NCI-H187 treated with DMSO at 0.1 percent for 48 hours (cell line): ENCODE measurements at regions not wholly inside any gene's neighbourhood (a gene's known extent, or its start where the extent isn't known, plus 50 kb on each side); places are given as distances from the start of the nearest gene placed in this dataset.

Source experiments
- DNase-seq: peaks from one replicate; lab custom pipeline; 2025; lab: John Stamatoyannopoulos, UW

DNA sequence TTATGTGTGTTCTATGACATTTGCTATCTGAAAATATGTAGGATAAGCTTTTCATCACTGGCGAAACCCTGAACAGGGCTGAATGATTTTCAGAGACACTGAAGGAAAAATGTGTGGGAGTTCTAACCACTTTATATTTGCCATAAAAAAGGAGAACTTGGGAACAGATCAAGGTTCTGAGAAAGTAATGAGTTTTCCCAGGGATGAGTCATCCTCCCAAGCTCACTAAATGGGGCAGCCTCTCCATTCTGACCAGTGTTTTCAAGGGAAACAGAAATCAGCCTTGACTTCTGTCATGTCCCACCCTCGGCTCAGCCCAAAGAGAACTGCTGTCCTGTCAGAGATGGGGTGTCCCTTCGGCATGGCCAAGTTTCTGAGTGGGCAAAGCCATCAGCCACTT is 2109.8 kb upstream of the CELF4 start:
- DNase-seq, result no peak

DNA sequence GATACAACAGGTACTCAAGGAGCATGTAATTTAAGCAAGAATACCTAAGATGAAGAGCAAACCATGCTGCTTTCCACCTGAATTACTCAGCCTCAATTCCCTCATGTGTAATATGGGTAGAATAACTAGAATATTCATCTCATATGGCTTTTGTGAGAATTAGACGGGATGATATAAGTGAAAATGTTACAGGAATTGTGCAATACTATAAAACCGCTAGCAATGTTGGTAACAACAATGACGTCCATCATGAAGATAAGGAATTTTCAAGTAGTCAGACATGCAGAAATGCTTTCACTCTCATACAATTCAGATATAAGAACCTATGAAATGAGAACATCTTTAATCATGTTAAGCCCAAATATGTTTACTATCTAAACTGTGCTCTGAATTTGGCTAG is 2106.6 kb upstream of the CELF4 start:
- DNase-seq, result no peak

DNA sequence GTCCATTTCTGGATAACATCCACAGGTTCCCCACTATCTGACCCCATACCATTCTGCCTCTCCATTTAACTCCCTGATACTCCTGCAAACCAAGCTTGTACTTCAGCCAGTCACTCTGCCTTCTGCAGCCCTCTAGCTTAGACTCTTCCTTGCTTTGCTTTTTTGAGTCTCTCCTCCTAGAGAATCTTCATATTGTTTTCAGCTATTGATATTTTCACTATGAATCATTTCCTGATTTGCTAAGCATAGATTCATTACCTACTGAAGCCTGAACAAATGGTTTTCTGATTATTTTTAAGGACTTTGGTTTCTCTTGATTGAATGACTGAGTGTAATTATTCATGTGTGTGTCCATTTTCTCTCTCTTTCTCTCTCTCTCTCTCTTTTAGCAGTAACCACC is 2102.3 kb upstream of the CELF4 start:
- no peak for DNase-seq

DNA sequence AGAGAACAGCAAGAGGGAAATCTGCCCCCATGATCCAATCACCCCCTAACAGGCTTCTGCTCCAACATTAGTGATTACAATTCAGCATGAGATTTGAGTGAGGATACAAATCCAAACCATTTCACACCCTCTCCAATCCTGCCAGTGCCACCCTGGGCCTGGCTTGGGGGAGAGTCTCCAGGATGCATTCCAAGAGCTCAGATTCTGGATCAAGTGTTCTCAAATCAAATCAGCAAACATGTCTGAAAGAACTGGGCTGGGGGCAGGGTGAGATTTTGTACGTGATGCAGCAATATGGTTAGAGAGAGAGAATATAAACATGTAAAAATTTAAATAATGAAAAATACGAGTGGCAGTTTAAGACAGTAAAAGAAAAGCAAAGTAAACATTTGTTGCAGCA is 2100.9 kb upstream of the CELF4 start:
- no peak for DNase-seq

DNA sequence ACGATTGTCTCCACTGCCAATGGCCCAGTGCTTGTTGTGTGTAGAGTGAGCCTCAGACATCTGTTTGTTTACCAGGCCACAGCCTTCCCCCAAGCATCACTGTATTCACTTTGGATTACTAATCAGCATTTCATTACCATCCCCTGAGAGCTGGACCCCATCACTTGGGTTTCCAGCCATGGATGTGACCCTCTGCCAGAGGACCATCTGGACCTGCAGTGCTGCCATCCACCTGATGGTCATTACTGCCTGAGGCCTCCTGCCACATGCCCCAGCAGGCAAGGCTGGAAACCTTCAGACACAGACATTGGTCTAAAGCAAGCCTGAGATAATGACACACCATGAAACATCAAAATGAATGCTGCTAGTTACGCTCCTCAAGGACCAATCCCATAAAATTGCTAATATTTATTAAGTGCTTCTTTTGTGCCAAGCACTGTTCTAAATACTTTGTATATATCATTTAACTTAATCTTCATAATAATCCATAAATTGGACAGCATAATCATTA is 2096.3 kb upstream of the CELF4 start:
- no peak for DNase-seq

DNA sequence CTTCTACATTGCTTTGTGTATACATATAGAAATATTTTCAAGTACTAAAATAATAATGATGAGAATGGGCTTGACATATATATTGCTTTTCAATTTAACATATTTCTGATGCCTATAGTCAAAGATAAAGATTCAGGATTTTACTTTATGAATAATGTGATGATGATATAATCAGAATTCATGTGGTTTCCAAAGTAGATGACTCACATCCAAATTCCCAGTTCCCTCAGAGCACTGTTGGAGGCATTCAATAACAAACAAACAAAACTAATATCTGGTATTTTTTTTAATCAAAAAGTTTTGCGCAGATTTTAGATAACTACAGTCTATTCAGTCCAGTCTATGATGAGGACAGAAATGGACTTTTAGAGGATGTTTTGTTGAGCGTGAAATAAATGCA is 2094.5 kb upstream of the CELF4 start:
- no peak for DNase-seq

DNA sequence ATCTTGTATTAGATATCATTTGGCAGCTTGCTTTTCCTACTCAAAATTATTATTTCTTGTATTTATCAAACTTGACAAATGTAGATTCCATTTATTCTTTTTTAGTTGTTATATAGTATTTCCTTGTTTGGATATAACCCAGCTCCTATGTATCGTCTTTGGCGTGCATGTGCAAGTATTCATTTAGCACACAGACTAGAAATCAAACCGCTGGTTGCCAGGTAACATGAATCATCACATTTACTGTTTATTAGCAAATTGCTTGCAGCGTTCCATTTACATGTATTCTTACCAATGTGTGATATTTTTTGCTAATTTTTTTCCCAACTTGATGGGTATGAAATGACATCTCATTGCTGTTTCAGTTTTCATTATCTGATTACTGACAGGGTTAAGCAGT is 2089.7 kb upstream of the CELF4 start:
- no peak for DNase-seq

DNA sequence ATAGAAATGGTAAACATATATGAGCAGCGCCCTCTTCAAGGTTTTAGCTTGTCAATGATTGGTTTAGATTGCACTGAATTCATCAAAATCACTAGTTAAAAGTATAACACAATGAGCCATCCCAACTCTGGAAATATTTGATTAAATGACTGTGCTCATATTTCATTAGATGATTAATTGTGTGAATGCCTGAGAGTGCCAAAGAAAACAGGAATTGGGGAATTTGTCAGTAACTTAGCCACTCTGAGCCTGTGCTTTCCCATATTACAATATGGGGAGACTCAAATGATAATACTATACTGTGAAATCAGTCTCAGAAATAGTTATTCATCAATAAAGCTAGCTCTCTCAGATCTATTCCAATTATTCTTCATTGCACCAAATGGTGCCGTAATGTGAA is 2087.6 kb upstream of the CELF4 start:
- no peak for DNase-seq

DNA sequence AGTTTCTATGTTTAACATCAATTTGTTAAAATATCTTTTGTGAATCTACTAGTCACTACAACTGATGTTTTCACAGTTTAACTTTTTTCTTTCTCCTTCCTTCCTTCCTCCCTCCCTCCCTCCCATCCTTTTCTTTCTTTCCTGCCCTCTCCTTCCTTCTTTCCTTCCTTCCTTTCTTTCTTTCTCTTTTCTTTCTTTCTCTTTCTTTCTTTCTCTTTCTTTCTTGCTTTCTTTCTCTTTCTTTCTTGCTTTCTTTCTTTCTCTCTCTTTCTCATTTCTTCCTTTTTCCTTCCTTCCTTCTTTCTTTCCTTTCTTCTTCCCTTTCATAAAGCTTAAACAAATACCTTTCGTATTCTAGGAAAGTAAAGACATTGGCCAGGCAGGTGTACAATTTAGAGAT is 2083.0 kb upstream of the CELF4 start:
- DNase-seq, result no peak

DNA sequence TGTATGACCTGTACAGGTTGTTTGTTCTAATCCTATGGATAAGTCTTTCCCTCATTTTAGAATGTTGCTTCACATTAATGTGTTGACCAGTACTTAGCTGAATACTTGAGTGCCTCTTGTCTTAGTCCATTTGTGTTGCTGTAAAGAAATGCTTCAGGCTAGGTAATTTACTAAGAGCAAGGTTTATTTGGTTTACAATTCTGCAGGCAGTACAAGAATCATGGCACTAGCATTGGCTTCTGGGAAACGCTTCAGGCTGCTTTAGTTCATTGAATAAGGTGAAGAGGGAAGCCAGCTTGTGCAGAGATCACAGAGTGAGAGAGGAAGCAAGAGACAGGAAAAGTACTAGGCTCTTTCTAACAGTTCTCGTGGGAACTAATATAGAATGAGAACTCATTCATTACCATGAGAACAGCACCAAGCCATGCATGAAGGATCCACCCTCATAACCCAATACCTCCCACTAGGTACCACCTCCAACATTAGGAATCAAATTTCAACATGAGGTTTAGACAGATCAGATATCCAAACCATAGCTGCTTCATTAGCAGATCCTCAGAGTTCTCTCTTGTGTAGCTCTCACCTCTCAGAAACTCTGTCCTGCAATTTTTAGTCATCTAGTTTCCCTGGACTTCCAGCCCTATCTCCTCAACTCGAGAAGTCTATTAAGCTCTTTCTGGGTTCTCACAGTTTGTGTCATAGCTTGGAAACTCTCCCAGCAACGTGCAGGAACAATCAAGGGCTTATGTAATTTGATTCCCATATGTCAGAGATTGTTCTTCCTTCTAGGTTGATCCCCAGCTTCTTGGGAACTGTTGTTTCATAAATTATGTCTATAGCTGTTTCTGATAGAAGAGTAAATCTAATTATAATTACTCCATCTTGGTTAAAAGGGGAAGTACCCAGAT is 2082.3 kb upstream of the CELF4 start:
- peak; percentile 92 for DNase-seq

DNA sequence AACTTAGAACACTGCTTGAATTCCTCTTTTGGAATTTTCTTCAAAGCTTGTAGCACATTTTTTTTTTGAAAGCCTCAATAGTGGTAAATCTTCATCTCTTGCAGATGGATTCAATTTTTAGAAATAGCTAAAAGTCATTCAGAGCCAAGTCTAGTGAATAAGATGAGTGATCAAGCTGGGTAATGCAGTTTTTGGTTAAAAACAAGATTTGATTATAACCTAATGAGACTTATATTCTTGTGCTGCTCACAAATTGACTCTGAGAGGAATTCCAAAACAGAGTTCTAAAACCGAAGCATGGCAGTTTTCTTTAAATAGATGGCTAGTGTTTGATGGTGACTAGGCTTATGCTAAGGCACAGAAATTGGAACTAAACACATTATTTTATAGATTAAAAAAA is 2072.6 kb upstream of the CELF4 start:
- DNase-seq, result no peak

DNA sequence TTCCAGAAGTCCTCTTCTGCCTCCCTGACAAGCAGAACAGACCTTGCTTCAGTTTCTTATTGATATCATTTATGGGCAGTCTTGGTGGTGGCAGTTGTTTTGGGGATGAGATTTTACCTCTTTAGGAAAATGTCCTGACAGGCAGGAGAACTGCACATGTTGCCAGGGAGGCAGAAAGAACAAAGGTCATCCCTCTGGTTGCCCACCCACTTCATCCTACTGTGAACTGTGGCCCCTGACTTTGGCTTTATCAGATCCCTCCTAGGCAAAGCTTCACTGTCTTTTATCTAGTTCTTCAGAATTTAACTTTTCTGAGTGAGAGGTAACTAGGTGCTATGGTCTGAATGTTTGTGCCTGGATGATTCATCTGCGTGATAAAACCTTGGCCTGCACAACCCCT is 2071.3 kb upstream of the CELF4 start:
- no peak for DNase-seq

DNA sequence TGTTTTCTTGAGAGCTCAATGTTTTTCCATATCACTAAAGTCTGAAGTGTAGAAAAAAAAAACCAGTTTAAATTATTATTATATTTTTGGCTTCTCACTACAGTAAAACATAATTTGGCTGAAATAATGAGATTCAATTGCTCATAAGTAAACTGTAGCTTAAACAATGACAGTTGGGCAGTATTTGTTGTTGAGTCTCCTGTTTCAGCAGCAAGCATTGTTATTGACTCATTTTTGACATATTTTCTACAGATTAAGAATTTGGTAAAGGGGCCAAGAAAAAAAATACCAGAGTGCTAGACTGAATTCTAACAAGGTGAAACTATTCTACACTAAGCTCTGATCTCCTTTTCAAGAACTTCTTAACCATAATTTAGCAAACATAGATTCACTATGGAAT is 2070.4 kb upstream of the CELF4 start:
- DNase-seq, result no peak

DNA sequence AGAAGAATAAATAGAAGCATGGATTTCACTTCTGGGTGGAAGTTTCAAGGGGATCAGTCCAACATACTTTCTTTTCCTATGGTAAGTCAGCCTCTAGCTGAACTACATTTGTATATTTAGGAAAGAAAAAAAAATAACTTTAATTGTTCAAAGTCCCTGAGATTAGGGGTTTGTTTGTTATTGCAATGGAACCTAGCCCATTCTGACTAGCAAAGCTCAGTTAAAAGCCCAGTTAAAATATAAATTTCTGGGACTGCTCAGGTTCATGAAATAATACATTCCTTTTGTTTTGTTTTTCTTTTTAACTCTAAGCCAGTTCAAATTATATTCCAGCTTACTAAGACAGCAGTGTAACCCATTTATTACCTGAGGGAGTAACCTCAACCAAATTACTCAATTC is 2069.6 kb upstream of the CELF4 start:
- no peak for DNase-seq

DNA sequence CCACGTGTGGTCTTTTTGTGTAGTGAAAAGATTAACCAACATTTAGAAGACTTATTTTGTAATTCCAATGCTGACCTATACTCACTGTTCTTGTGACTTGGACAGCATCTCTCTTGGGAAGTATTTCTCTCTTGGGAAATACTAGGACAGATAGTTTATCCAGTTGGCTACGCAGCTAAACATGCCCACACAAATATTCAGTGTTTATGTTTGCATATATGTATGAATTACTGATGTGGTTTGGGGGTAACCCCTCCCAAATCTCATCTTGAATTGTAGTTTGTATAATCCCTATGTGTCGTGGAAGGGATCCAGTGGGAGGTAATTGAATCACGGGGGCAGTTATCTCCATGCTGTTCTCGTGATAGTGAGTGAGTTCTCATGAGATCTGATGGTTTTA is 2062.3 kb upstream of the CELF4 start:
- no peak for DNase-seq

DNA sequence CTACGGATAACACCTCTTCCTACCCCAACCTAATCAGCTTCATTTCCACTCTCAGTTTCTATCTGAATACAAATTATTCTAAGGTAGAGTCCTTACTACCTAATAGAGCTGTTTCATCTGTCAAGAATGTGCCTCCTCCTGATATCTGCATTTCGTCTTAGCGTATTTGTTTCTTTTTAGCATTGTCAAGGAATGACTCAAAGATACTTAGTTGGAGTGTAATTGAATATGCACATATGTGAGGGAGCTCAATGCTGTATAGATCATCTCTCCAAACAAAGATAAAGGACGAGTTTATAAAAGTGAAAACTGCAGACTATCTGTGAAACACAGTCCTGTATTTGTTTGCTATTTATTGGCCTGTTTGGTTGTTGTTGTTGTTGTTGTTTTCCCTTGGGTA is 2059.4 kb upstream of the CELF4 start:
- no peak for DNase-seq

DNA sequence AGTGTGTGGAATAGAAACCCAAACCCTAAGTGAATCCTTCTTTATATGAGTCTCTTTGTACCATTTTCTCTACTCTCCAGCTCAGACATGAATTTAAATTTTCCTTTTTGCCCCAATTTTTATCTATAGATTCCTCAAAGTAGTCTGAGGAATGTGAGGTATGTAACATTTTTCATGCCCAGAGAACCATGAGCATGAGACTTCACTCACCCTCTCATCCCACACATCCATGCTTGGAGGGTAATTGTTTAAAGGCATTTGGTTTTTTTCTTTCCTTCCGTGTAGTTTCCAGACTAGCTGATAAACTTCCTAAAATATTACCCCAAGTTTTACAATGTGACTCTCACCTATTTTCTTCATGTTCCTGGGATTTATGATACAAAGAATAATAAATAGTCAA is 2056.8 kb upstream of the CELF4 start:
- DNase-seq, result no peak

DNA sequence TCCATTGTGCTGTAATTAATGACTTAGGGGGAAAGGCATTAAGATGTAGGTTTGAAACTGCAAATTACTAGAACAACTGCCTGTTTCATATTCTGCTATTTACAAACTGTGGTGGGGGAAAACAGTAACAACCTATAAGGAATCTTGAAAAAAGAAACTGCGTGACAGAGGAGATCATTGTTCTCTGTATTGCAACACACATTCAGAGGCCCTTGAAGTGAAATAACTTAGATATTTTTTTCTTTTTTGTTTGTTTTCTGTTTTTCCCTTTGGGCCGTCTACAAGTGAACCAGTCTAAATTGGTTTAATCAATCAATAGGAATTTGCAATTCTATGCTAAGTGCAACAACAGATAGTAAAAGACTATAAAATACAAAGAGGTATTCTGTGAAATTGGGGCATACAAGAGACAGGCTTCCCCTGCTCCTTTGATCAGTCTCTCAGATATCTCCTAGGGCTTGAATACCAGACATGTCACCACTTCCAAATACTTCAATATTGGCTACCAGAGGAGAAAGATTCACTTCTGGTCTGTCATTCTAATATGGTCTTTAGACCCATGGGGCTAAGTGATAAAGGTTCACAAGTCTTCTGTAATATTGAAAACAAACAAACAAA is 2055.1 kb upstream of the CELF4 start:
- no peak for DNase-seq

DNA sequence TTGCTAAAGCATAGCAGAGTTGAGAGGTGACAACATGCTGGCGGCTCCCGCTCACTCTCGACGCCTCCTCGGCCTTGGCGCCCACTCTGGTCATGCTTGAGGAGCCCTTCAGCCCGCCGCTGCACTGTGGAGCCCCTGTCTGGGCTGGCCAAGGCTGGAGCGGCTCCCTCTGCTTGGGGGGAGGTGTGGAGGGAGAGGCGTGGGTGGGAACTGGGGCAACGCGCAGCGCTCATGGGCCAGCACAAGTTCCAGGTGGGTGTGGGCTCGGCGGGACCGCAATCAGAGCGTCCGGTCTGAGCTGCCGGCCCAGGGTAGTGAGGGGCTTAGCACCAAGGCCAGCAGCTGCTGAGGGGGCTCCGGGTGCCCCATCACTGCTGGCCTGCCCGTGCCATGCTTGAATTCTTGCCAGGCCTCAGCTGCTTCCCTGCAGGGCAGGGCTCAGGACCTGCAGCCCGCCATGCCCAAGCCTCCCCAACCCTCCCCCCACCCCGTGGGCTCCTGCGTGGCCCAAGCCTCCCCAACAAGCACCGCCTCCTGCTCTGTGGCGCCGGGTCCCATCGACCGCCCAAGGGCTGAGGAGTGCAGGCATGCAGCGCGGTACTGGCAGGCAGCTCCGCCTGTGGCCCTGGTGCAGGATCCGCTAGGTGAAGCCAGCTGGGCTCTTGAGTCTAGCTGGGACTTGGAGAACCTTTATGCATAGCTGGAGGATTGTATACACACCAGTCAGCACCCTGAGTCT is 2052.8 kb upstream of the CELF4 start:
- DNase-seq, result no peak

DNA sequence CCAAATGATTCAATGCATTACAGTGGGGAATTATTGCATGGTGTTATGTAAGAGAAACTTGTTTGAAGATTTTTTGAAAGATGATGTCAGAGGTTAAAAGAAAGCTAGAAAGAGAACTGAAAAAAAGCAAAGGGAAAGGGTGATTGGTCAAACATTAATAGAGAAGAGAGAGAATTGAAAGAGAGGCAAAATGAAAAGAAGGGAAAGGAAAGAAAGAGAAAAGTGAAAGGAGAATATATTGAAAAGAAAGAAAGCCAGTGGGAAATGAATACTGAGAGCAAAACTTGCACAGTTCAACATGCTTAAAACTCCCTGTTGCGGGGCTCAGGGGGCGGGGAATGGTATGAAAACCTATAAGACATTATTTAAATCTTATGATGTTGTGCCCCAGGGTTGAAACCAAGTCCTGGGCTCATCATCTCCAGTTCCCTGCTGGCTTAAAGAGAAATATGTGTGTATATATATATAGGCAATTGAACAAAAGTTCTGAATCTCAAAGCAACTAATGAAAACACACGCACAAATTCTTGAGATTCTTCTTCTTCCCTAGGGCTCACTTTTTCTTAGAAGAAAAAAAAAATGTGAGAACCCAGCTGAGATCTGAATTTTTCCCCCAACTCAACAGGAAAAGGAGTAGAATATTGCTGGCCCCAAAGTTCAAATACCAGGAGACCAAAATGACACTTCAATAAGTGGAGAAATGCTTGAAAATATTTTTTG is 2045.9 kb upstream of the CELF4 start:
- DNase-seq, result no peak

DNA sequence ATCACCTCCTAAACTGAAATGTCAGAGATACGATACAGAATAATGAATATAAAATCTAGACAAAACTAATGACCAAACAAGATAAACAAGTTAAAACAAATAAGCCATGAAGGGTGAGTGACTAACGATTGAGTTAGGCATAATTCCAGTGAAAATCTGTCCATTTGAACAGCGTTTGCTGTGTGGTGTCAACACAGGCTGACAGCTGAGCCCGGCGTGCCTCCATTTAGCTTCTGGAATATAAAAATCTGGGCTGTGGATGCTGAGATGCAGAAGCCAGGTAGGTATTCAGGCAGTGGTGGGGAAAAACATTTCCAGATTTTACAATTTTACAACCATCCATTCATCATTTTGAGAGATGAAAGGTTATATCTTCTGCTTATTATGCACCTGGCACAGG is 2041.4 kb upstream of the CELF4 start:
- DNase-seq, result no peak

DNA sequence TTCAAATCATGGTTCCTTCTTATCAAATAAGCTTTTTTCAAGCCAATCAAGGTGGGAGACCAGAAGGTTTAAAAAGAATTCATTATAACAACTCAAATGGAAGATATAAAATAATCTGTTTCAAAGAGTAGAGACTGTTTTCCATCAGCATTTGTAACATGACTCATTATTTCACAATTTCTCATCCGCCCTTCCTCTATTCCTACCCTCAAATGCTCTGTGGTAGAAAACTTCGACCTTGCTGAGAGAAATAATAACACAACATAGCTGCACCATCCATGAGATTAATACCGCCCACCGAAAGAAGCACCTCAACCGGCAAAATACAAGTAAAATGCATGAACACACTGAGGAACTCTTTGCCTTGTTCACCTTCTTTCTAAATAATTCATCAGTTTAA is 2039.2 kb upstream of the CELF4 start:
- DNase-seq, result no peak
